HCEC 1CT (cell line): ENCODE measurements at regions not wholly inside any gene's neighbourhood (a gene's known extent, or its start where the extent isn't known, plus 50 kb on each side); places are given as distances from the start of the nearest gene placed in this dataset.

Source experiments
- DNase-seq: peaks from one replicate; pipeline ENCODE4 v3.0.0-alpha.2; 2017

- no peak for DNase-seq
Measured at GRCh38 chr16:63982110-63982509, 1139.8 kb downstream of the CDH11 start.

GRCh38 chr16:63981639-63982038 is 1140.2 kb downstream of the CDH11 start:
- no peak for DNase-seq

- no peak for DNase-seq
Measured at GRCh38 chr16:63980763-63981162, 1141.1 kb downstream of the CDH11 start.

GRCh38 chr16:63978240-63978639 is 1143.6 kb downstream of the CDH11 start:
- DNase-seq, result no peak

- DNase-seq, result no peak
Measured at GRCh38 chr16:63976345-63976744, 1145.5 kb downstream of the CDH11 start.

- no peak for DNase-seq
Measured at GRCh38 chr16:63975669-63976068, 1146.2 kb downstream of the CDH11 start.

- DNase-seq, result no peak
Measured at GRCh38 chr16:63967966-63968365, 1153.9 kb downstream of the CDH11 start.

- DNase-seq, result no peak
Measured at GRCh38 chr16:63960321-63960720, 1161.5 kb downstream of the CDH11 start.

GRCh38 chr16:63947022-63947421 is 1174.8 kb downstream of the CDH11 start:
- no peak for DNase-seq

GRCh38 chr16:63945806-63946205 is 1176.1 kb downstream of the CDH11 start:
- no peak for DNase-seq

GRCh38 chr16:63943566-63943965 is 1178.3 kb downstream of the CDH11 start:
- no peak for DNase-seq

- peak; percentile 21 for DNase-seq
Measured at GRCh38 chr16:63938661-63939060, 1183.2 kb downstream of the CDH11 start.

- DNase-seq, result no peak
Measured at GRCh38 chr16:63933841-63934240, 1188.0 kb downstream of the CDH11 start.

- DNase-seq, result no peak
Measured at GRCh38 chr16:63928421-63928820, 1193.4 kb downstream of the CDH11 start.

- DNase-seq, result no peak
Measured at GRCh38 chr16:63925221-63925620, 1196.6 kb downstream of the CDH11 start.

- no peak for DNase-seq
Measured at GRCh38 chr16:63922560-63922959, 1199.3 kb downstream of the CDH11 start.

GRCh38 chr16:63921737-63922295 is 1200.0 kb downstream of the CDH11 start:
- no peak for DNase-seq

GRCh38 chr16:63913290-63913689 is 1208.6 kb downstream of the CDH11 start:
- no peak for DNase-seq

- DNase-seq, result no peak
Measured at GRCh38 chr16:63907251-63907650, 1214.6 kb downstream of the CDH11 start.

GRCh38 chr16:63904930-63905329 is 1216.9 kb downstream of the CDH11 start:
- DNase-seq, result no peak

GRCh38 chr16:63904182-63904581 is 1217.7 kb downstream of the CDH11 start:
- no peak for DNase-seq

GRCh38 chr16:63896383-63897109 is 1225.3 kb downstream of the CDH11 start:
- no peak for DNase-seq

- no peak for DNase-seq
Measured at GRCh38 chr16:63890723-63891122, 1231.1 kb downstream of the CDH11 start.

GRCh38 chr16:63890081-63890480 is 1231.8 kb downstream of the CDH11 start:
- DNase-seq, result no peak

- no peak for DNase-seq
Measured at GRCh38 chr16:63883091-63883490, 1238.8 kb downstream of the CDH11 start.
